GM21723 (cell line): ENCODE measurements at regions not wholly inside any gene's neighbourhood (a gene's known extent, or its start where the extent isn't known, plus 50 kb on each side); places are given as distances from the start of the nearest gene placed in this dataset.
"Not testable (repeated sequence)": the region's sequence is repeated elsewhere in the genome, so short reads cannot be mapped to it uniquely, and the experiment has no call there.

Experiments used
- ATAC-seq: cut with Tn5 transposase; IDR thresholded peaks from one replicate; pipeline ENCODE4 v1.9.1; 2021; ENCODE audit warnings: mild to moderate bottlenecking, moderate library complexity; ENCODE audit not compliant: unreplicated experiment

- ATAC-seq: no peak
Observed at GRCh38 chr7:96562458-96562857, 147.2 kb downstream of the SEM1 start.

GRCh38 chr7:96561892-96562291, 147.8 kb downstream of the SEM1 start:
- no peak for ATAC-seq

GRCh38 chr7:96558530-96558929, 151.1 kb downstream of the SEM1 start:
- no peak for ATAC-seq

GRCh38 chr7:96558093-96558492, 151.6 kb downstream of the SEM1 start:
- no peak for ATAC-seq

GRCh38 chr7:96557598-96557997, 152.0 kb downstream of the SEM1 start:
- not testable (repeated sequence) for ATAC-seq

GRCh38 chr7:96548664-96549063, 161.0 kb downstream of the SEM1 start:
- no peak for ATAC-seq

- no peak for ATAC-seq
Observed at GRCh38 chr7:96547371-96547811, 162.3 kb downstream of the SEM1 start.

- no peak for ATAC-seq
Observed at GRCh38 chr7:96546426-96546825, 163.2 kb downstream of the SEM1 start.

GRCh38 chr7:96539471-96539870, 170.2 kb downstream of the SEM1 start:
- ATAC-seq: no peak

- ATAC-seq: no peak
Observed at GRCh38 chr7:96538632-96539031, 171.0 kb downstream of the SEM1 start.

- no peak for ATAC-seq
Observed at GRCh38 chr7:96534221-96534620, 175.4 kb downstream of the SEM1 start.

- ATAC-seq: no peak
Observed at GRCh38 chr7:96532428-96532935, 177.2 kb downstream of the SEM1 start.

GRCh38 chr7:96531331-96531730, 178.3 kb downstream of the SEM1 start:
- no peak for ATAC-seq

- ATAC-seq: no peak
Observed at GRCh38 chr7:96530786-96531185, 178.9 kb downstream of the SEM1 start.

- no peak for ATAC-seq
Observed at GRCh38 chr7:96527133-96527827, 182.4 kb downstream of the SEM1 start.

- no peak for ATAC-seq
Observed at GRCh38 chr7:96526496-96526895, 183.2 kb downstream of the SEM1 start.

- no peak for ATAC-seq
Observed at GRCh38 chr7:96521068-96521894, 188.4 kb downstream of the SEM1 start.

- no peak for ATAC-seq
Observed at GRCh38 chr7:96508371-96508770, 186.5 kb upstream of the SLC25A13 start.

GRCh38 chr7:96503597-96503996, 181.7 kb upstream of the SLC25A13 start:
- ATAC-seq: no peak

GRCh38 chr7:96501318-96501717, 179.4 kb upstream of the SLC25A13 start:
- ATAC-seq: no peak

GRCh38 chr7:96499532-96499931, 177.6 kb upstream of the SLC25A13 start:
- ATAC-seq: no peak

GRCh38 chr7:96497567-96497966, 175.7 kb upstream of the SLC25A13 start:
- no peak for ATAC-seq
